ENCODE measurements at regions not wholly inside any gene's neighbourhood (a gene's known extent, or its start where the extent isn't known, plus 50 kb on each side); places are given as distances from the start of the nearest gene placed in this dataset.

GRCh38 chrX:40171513-40172400 lies 74.0 kb upstream of the BCOR start:
- peak; percentile 53 for DNase-seq
- Mint-ChIP-seq H3K4me1 (peaks cover 69% of the 10 kb centered on the region), H3K27me3 (ENCODE audit: low read depth, poor library complexity) (peaks cover 34% of the 10 kb centered on the region), H3K27ac (no peak overlapping the region), H3K9me3 (peaks cover 16% of the 10 kb centered on the region), H3K36me3 (ENCODE audit: low read depth) (no peaks in the 10 kb centered on the region), H3K4me3 (peak overlapping the region; percentile 77)
- no peak for TF ChIP-seq CTCF (IDR thresholded peaks at IDR 0.05)

GRCh38 chrX:40170830-40171512 lies 73.2 kb upstream of the BCOR start:
- peaks cover 77% of the 10 kb centered on the region for H3K4me1 Mint-ChIP-seq
- peak overlapping the region; percentile 81 for H3K27ac Mint-ChIP-seq
- peaks cover 4% of the 10 kb centered on the region for H3K36me3 Mint-ChIP-seq (ENCODE audit: low read depth)
- DNase-seq = peak; percentile 42
- peaks cover 20% of the 10 kb centered on the region for H3K9me3 Mint-ChIP-seq
- TF ChIP-seq CTCF (IDR thresholded peaks at IDR 0.05) = no peak
- H3K27me3 Mint-ChIP-seq (ENCODE audit: low read depth, poor library complexity) = peaks cover 40% of the 10 kb centered on the region
- H3K4me3 Mint-ChIP-seq = peak overlapping the region; percentile 70

- peaks cover 51% of the 10 kb centered on the region for H3K27me3 Mint-ChIP-seq (ENCODE audit: low read depth, poor library complexity)
- peaks cover 88% of the 10 kb centered on the region for H3K4me1 Mint-ChIP-seq
- peak; percentile 49 for TF ChIP-seq CTCF (IDR thresholded peaks at IDR 0.05)
- peaks cover 4% of the 10 kb centered on the region for H3K36me3 Mint-ChIP-seq (ENCODE audit: low read depth)
- peaks cover 26% of the 10 kb centered on the region for H3K9me3 Mint-ChIP-seq
- no peak overlapping the region for H3K27ac Mint-ChIP-seq
- peak; percentile 69 for DNase-seq
- H3K4me3 Mint-ChIP-seq = peak overlapping the region; percentile 74
Observed at GRCh38 chrX:40169193-40170101, 71.7 kb upstream of the BCOR start.

GRCh38 chrX:40168480-40169011 lies 70.8 kb upstream of the BCOR start:
- peaks cover 4% of the 10 kb centered on the region for H3K36me3 Mint-ChIP-seq (ENCODE audit: low read depth)
- DNase-seq = peak; percentile 24
- peaks cover 26% of the 10 kb centered on the region for H3K9me3 Mint-ChIP-seq
- no peak overlapping the region for H3K27ac Mint-ChIP-seq
- peaks cover 47% of the 10 kb centered on the region for H3K27me3 Mint-ChIP-seq (ENCODE audit: low read depth, poor library complexity)
- peak overlapping the region; percentile 82 for H3K4me3 Mint-ChIP-seq
- peaks cover 83% of the 10 kb centered on the region for H3K4me1 Mint-ChIP-seq
- TF ChIP-seq CTCF (IDR thresholded peaks at IDR 0.05) = no peak

GRCh38 chrX:40167850-40168479 lies 70.2 kb upstream of the BCOR start:
- Mint-ChIP-seq H3K4me3 (peak overlapping the region; percentile 82), H3K27ac (peak overlapping the region; percentile 45), H3K27me3 (ENCODE audit: low read depth, poor library complexity) (peaks cover 45% of the 10 kb centered on the region), H3K9me3 (peaks cover 22% of the 10 kb centered on the region), H3K36me3 (ENCODE audit: low read depth) (peaks cover 4% of the 10 kb centered on the region), H3K4me1 (peaks cover 80% of the 10 kb centered on the region)
- TF ChIP-seq CTCF (IDR thresholded peaks at IDR 0.05) = no peak
- DNase-seq = peak; percentile 34

Measured in nephron progenitor cell (in vitro differentiated cells).